ENCODE measurements at regions not wholly inside any gene's neighbourhood (a gene's known extent, or its start where the extent isn't known, plus 50 kb on each side); places are given as distances from the start of the nearest gene placed in this dataset.

DNA sequence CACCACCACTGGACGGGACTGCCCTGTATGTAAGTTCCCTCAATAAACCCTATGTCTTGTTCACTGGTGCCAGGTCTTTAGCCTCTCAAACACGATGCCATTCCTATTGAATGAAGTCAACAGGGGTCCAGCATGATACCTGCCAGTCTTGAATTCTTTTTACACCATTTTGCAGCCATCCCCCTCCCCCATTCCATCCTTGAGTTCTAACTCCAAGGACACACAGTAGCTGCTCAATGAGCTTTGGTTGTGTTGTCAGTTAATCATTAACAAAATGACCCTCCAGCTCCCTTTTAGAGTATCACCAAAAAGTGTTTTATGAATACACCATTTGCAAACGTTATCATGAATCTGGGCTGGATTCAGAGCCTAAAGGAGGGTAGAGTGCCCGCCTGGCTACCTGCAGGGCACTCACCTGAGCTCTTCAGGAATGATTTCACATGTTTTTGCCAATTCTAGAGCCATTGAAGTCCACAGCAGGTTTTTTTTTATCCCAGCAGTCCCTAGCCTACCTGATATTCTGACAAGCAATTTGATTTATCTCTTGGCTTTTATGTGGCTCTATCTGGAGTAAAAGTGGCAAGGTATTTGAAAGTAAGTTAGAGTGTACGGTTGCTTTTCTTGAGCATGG is 271.8 kb downstream of the SMARCA2 start (continued):
- TF ChIP-seq, protein P1, sequence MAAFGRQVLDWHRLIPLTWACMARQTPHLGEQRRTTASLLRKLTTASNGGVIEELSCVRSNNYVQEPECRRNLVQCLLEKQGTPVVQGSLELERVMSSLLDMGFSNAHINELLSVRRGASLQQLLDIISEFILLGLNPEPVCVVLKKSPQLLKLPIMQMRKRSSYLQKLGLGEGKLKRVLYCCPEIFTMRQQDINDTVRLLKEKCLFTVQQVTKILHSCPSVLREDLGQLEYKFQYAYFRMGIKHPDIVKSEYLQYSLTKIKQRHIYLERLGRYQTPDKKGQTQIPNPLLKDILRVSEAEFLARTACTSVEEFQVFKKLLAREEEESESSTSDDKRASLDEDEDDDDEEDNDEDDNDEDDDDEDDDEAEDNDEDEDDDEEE (CRISPR knock-in tag; IDR thresholded peaks at IDR 0.05) = no peak
- TF ChIP-seq, protein P2, sequence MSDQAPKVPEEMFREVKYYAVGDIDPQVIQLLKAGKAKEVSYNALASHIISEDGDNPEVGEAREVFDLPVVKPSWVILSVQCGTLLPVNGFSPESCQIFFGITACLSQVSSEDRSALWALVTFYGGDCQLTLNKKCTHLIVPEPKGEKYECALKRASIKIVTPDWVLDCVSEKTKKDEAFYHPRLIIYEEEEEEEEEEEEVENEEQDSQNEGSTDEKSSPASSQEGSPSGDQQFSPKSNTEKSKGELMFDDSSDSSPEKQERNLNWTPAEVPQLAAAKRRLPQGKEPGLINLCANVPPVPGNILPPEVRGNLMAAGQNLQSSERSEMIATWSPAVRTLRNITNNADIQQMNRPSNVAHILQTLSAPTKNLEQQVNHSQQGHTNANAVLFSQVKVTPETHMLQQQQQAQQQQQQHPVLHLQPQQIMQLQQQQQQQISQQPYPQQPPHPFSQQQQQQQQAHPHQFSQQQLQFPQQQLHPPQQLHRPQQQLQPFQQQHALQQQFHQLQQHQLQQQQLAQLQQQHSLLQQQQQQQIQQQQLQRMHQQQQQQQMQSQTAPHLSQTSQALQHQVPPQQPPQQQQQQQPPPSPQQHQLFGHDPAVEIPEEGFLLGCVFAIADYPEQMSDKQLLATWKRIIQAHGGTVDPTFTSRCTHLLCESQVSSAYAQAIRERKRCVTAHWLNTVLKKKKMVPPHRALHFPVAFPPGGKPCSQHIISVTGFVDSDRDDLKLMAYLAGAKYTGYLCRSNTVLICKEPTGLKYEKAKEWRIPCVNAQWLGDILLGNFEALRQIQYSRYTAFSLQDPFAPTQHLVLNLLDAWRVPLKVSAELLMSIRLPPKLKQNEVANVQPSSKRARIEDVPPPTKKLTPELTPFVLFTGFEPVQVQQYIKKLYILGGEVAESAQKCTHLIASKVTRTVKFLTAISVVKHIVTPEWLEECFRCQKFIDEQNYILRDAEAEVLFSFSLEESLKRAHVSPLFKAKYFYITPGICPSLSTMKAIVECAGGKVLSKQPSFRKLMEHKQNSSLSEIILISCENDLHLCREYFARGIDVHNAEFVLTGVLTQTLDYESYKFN (CRISPR knock-in tag; conservative IDR thresholded peaks at IDR 0.05) = peak; percentile 64
- TF ChIP-seq, protein P3, sequence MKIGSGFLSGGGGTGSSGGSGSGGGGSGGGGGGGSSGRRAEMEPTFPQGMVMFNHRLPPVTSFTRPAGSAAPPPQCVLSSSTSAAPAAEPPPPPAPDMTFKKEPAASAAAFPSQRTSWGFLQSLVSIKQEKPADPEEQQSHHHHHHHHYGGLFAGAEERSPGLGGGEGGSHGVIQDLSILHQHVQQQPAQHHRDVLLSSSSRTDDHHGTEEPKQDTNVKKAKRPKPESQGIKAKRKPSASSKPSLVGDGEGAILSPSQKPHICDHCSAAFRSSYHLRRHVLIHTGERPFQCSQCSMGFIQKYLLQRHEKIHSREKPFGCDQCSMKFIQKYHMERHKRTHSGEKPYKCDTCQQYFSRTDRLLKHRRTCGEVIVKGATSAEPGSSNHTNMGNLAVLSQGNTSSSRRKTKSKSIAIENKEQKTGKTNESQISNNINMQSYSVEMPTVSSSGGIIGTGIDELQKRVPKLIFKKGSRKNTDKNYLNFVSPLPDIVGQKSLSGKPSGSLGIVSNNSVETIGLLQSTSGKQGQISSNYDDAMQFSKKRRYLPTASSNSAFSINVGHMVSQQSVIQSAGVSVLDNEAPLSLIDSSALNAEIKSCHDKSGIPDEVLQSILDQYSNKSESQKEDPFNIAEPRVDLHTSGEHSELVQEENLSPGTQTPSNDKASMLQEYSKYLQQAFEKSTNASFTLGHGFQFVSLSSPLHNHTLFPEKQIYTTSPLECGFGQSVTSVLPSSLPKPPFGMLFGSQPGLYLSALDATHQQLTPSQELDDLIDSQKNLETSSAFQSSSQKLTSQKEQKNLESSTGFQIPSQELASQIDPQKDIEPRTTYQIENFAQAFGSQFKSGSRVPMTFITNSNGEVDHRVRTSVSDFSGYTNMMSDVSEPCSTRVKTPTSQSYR (CRISPR knock-in tag; IDR thresholded peaks at IDR 0.05; ENCODE audit: borderline replicate concordance) = peak; percentile 95
- TF ChIP-seq FOXP1 (IDR thresholded peaks at IDR 0.05) (no peak), FOXP1 (CRISPR knock-in tag; IDR thresholded peaks at IDR 0.05) (0 out of 2 replicates have a peak, but pooled peaks have one; percentile 8), ZKSCAN1 (IDR thresholded peaks at IDR 0.05; ENCODE audit: low read length) (no peak), SMAD1 (CRISPR knock-in tag; IDR thresholded peaks at IDR 0.05; ENCODE audit: borderline replicate concordance, low read depth) (no peak), HNF4A (CRISPR knock-in tag; IDR thresholded peaks at IDR 0.05) (peak; percentile 70), ZNF138 (CRISPR knock-in tag; IDR thresholded peaks at IDR 0.05; ENCODE audit: low read depth) (no peak), SOX13 (IDR thresholded peaks at IDR 0.05) (no peak), SOX13 (CRISPR knock-in tag; conservative IDR thresholded peaks at IDR 0.05 in 1 of 2, IDR thresholded peaks at IDR 0.05 in 1 of 2) (peak in 1 of 2 experiments; percentile 22; a peak in 1 of 4 replicates), SMARCE1 (IDR thresholded peaks at IDR 0.05; ENCODE audit: borderline replicate concordance) (no peak), MED13 (CRISPR knock-in tag; IDR thresholded peaks at IDR 0.05) (no peak), PHF5A (CRISPR knock-in tag; IDR thresholded peaks at IDR 0.05; ENCODE audit: low read depth, unreplicated experiment) (no peak), KLF15 (CRISPR knock-in tag; IDR thresholded peaks at IDR 0.05; ENCODE audit: borderline replicate concordance) (no peak)
- TF ChIP-seq, protein P4, sequence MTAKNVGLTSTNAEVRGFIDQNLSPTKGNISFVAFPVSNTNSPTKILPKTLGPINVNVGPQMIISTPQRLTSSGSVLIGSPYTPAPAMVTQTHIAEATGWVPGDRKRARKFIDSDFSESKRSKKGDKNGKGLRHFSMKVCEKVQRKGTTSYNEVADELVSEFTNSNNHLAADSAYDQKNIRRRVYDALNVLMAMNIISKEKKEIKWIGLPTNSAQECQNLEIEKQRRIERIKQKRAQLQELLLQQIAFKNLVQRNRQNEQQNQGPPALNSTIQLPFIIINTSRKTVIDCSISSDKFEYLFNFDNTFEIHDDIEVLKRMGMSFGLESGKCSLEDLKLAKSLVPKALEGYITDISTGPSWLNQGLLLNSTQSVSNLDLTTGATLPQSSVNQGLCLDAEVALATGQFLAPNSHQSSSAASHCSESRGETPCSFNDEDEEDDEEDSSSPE (CRISPR knock-in tag; IDR thresholded peaks at IDR 0.05) = 0 out of 2 replicates have a peak, but pooled peaks have one; percentile 23
- TF ChIP-seq, protein P5, sequence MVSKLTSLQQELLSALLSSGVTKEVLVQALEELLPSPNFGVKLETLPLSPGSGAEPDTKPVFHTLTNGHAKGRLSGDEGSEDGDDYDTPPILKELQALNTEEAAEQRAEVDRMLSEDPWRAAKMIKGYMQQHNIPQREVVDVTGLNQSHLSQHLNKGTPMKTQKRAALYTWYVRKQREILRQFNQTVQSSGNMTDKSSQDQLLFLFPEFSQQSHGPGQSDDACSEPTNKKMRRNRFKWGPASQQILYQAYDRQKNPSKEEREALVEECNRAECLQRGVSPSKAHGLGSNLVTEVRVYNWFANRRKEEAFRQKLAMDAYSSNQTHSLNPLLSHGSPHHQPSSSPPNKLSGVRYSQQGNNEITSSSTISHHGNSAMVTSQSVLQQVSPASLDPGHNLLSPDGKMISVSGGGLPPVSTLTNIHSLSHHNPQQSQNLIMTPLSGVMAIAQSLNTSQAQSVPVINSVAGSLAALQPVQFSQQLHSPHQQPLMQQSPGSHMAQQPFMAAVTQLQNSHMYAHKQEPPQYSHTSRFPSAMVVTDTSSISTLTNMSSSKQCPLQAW (CRISPR knock-in tag; IDR thresholded peaks at IDR 0.05) = peak; percentile 44; the same call in 1 of the 2 replicates
- TF ChIP-seq, protein P6, sequence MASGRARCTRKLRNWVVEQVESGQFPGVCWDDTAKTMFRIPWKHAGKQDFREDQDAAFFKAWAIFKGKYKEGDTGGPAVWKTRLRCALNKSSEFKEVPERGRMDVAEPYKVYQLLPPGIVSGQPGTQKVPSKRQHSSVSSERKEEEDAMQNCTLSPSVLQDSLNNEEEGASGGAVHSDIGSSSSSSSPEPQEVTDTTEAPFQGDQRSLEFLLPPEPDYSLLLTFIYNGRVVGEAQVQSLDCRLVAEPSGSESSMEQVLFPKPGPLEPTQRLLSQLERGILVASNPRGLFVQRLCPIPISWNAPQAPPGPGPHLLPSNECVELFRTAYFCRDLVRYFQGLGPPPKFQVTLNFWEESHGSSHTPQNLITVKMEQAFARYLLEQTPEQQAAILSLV (CRISPR knock-in tag; IDR thresholded peaks at IDR 0.05; ENCODE audit: borderline replicate concordance) = no peak

Measured in HepG2 (cell line).